Natural killer cell (primary cell): ENCODE measurements at regions not wholly inside any gene's neighbourhood (a gene's known extent, or its start where the extent isn't known, plus 50 kb on each side); places are given as distances from the start of the nearest gene placed in this dataset.

Experiments
- ATAC-seq, 3 donors: fragments of 150-1000 bp in 2 of 3; fragments of 200-7000 bp in 1 of 3; cut with Tn5 transposase; 1 replicate in 1 of 3; 2 replicates in 2 of 3; pipeline ENCODE4 v1.10.0; 2021; ENCODE audit warnings: mild to moderate bottlenecking in 2 of 3, moderate library complexity in 2 of 3
- DNase-seq, 2 donors: peaks; one replicate each; pipeline versions ENCODE4 v3.0.0 to v3.0.0-alpha.2; 2013 to 2021; ENCODE audit warnings: mixed read lengths in 1 of 2
- H3K27ac ChIP-seq: one replicate; pipeline ENCODE4 v1.5.1; 2013; ENCODE audit warnings: mild to moderate bottlenecking, low read length
- H3K27me3 ChIP-seq: one replicate; pipeline ENCODE4 v1.6.1; 2013; ENCODE audit warnings: low read length; ENCODE audit not compliant: control insufficient read depth, insufficient read depth
- H3K36me3 ChIP-seq: one replicate; pipeline ENCODE4 v1.6.1; 2013; ENCODE audit warnings: low read length; ENCODE audit not compliant: control insufficient read depth, insufficient read depth
- H3K4me1 ChIP-seq: one replicate; pipeline ENCODE4 v1.6.1; 2013; ENCODE audit warnings: low read length; ENCODE audit not compliant: control insufficient read depth, insufficient read depth
- H3K4me3 ChIP-seq: one replicate; pipeline ENCODE4 v1.5.1; 2013; ENCODE audit warnings: low read length
- H3K9me3 ChIP-seq: one replicate; pipeline ENCODE4 v1.6.1; 2013; ENCODE audit warnings: low read length; ENCODE audit not compliant: control insufficient read depth, insufficient read depth
- H3K27ac Mint-ChIP-seq, 2 donors: one replicate each; pipeline ENCODE4 v1.8.0; 2022; ENCODE audit warnings: mild to moderate bottlenecking in 2 of 2, mixed read lengths in 2 of 2, moderate library complexity in 1 of 2
- H3K27me3 Mint-ChIP-seq, 2 donors: one replicate each; pipeline ENCODE4 v1.8.0; 2022; ENCODE audit warnings: low read depth in 2 of 2, mixed read lengths in 2 of 2
- H3K36me3 Mint-ChIP-seq: one replicate; pipeline ENCODE4 v1.8.0; 2022; ENCODE audit warnings: mixed read lengths
- H3K4me1 Mint-ChIP-seq, 2 donors: one replicate each; pipeline ENCODE4 v1.8.0; 2022; ENCODE audit warnings: mixed read lengths in 2 of 2
- H3K4me3 Mint-ChIP-seq: one replicate; pipeline ENCODE4 v1.8.0; 2022; ENCODE audit warnings: mild to moderate bottlenecking, moderate library complexity, mixed read lengths
- H3K9me3 Mint-ChIP-seq, 2 donors: one replicate each; pipeline ENCODE4 v1.8.0; 2022; ENCODE audit warnings: mixed read lengths in 2 of 2
- WGBS: methylation state at CpG from one replicate; pipeline ENCODE4 v1.1.7; 2013; ENCODE audit warnings: missing lambda C conversion rate; ENCODE audit not compliant: insufficient coverage; 5-methylcytosine and 5-hydroxymethylcytosine counted together
- intact Hi-C: fragments of 100-400 bp; cut with micrococcal nuclease; formaldehyde crosslinking; loops from one replicate; pipeline ENCODE4 v1.14.2; 2022
- TF ChIP-seq, protein P1 (sequence below): fragments of 200-600 bp; IDR thresholded peaks from one replicate; pipeline ENCODE4 v1.8.0; 2022; ENCODE audit warnings: antibody characterized with exemption

GRCh38 chr10:30762620-30763019 is 133.1 kb upstream of the LYZL2 start:
- peaks cover 18% of the 10 kb centered on the region for H3K4me1 ChIP-seq
- H3K27me3 ChIP-seq, result no peaks in the 10 kb centered on the region
- peaks cover 3% of the 10 kb centered on the region for H3K9me3 ChIP-seq
- Mint-ChIP-seq H3K36me3 (no peaks in the 10 kb centered on the region), H3K4me1 (no peaks in the 10 kb centered on the region), H3K9me3 (no peaks in the 10 kb centered on the region), H3K4me3 (no peak overlapping the region), H3K27ac (no peak overlapping the region), H3K27me3 (peaks cover 0 to 6% of the 10 kb centered on the region in 2 donors)
- intact Hi-C loops, result no loop called here
- WGBS, result 82% methylated on average over 2 of the region's 2 CpGs
- DNase-seq (no peak), ATAC-seq (no peak)
- no peak overlapping the region for H3K4me3 ChIP-seq
- no peak overlapping the region for H3K27ac ChIP-seq
- H3K36me3 ChIP-seq, result no peaks in the 10 kb centered on the region
- TF ChIP-seq, protein P1, sequence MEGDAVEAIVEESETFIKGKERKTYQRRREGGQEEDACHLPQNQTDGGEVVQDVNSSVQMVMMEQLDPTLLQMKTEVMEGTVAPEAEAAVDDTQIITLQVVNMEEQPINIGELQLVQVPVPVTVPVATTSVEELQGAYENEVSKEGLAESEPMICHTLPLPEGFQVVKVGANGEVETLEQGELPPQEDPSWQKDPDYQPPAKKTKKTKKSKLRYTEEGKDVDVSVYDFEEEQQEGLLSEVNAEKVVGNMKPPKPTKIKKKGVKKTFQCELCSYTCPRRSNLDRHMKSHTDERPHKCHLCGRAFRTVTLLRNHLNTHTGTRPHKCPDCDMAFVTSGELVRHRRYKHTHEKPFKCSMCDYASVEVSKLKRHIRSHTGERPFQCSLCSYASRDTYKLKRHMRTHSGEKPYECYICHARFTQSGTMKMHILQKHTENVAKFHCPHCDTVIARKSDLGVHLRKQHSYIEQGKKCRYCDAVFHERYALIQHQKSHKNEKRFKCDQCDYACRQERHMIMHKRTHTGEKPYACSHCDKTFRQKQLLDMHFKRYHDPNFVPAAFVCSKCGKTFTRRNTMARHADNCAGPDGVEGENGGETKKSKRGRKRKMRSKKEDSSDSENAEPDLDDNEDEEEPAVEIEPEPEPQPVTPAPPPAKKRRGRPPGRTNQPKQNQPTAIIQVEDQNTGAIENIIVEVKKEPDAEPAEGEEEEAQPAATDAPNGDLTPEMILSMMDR, result no peak

- 83% methylated on average over 3 of the region's 3 CpGs for WGBS
- intact Hi-C loops, result no loop called here
- Mint-ChIP-seq H3K4me3 (no peak overlapping the region), H3K27me3 (no peaks in the 10 kb centered on the region), H3K27ac (no peak overlapping the region), H3K36me3 (no peaks in the 10 kb centered on the region), H3K4me1 (no peaks in the 10 kb centered on the region), H3K9me3 (no peaks in the 10 kb centered on the region)
- peaks cover 3% of the 10 kb centered on the region for H3K9me3 ChIP-seq
- no peak overlapping the region for H3K4me3 ChIP-seq
- peaks cover 25% of the 10 kb centered on the region for H3K4me1 ChIP-seq
- ATAC-seq, result no peak
- DNase-seq, result no peak
- H3K27ac ChIP-seq, result no peak overlapping the region
- H3K36me3 ChIP-seq, result no peaks in the 10 kb centered on the region
- TF ChIP-seq, protein P1, result no peak
- no peaks in the 10 kb centered on the region for H3K27me3 ChIP-seq
These were observed 129.9 kb upstream of the LYZL2 start for GRCh38 chr10:30759423-30759822.

DNA sequence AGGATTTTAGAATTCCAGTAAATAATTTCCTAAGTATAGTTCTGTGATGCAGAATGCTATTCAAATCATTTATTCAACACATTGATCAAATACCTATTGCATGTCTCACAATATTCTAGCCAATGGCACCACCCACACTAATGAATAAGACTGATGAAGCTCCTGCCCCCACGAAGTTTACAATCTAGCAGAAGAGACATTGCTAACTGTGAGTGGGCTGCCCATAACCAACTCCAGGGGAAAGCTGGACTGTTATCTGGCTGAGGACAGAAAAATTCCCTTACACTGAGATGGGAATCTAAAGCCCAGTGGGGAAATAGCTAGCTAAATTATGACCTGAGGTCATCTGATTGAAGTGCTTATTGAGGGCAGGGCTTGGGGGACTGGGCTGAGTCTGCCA is 128.8 kb upstream of the LYZL2 start:
- Histone ChIP-seq H3K27me3 (no peaks in the 10 kb centered on the region), H3K36me3 (no peaks in the 10 kb centered on the region), H3K27ac (no peak overlapping the region), H3K4me3 (no peak overlapping the region), H3K9me3 (peaks cover 3% of the 10 kb centered on the region), H3K4me1 (peaks cover 19% of the 10 kb centered on the region)
- H3K27me3 Mint-ChIP-seq, result no peaks in the 10 kb centered on the region
- intact Hi-C loops, result no loop called here
- no peak overlapping the region for H3K27ac Mint-ChIP-seq
- no peaks in the 10 kb centered on the region for H3K9me3 Mint-ChIP-seq
- no peak overlapping the region for H3K4me3 Mint-ChIP-seq
- TF ChIP-seq, protein P1, result no peak
- ATAC-seq (no peak), DNase-seq (no peak)
- 87% methylated on average over 1 of the region's 1 CpG for WGBS
- H3K4me1 Mint-ChIP-seq, result no peaks in the 10 kb centered on the region
- no peaks in the 10 kb centered on the region for H3K36me3 Mint-ChIP-seq

GRCh38 chr10:30756896-30757295 is 127.3 kb upstream of the LYZL2 start:
- H3K4me1 Mint-ChIP-seq, result peaks cover 0 to 3% of the 10 kb centered on the region in 2 donors
- no peak overlapping the region for H3K4me3 ChIP-seq
- no peak overlapping the region for H3K4me3 Mint-ChIP-seq
- DNase-seq (no peak), ATAC-seq (no peak)
- 95% methylated on average over 2 of the region's 3 CpGs for WGBS
- H3K4me1 ChIP-seq, result peaks cover 26% of the 10 kb centered on the region
- H3K9me3 ChIP-seq, result peaks cover 3% of the 10 kb centered on the region
- no peaks in the 10 kb centered on the region for H3K9me3 Mint-ChIP-seq
- H3K36me3 ChIP-seq, result no peaks in the 10 kb centered on the region
- no peaks in the 10 kb centered on the region for H3K27me3 ChIP-seq
- TF ChIP-seq, protein P1, result no peak
- intact Hi-C loops, result no loop called here
- H3K27ac Mint-ChIP-seq, result no peak overlapping the region
- no peaks in the 10 kb centered on the region for H3K27me3 Mint-ChIP-seq
- no peaks in the 10 kb centered on the region for H3K36me3 Mint-ChIP-seq
- H3K27ac ChIP-seq, result no peak overlapping the region
